ENCODE measurements at regions not wholly inside any gene's neighbourhood (a gene's known extent, or its start where the extent isn't known, plus 50 kb on each side); places are given as distances from the start of the nearest gene placed in this dataset.

DNA sequence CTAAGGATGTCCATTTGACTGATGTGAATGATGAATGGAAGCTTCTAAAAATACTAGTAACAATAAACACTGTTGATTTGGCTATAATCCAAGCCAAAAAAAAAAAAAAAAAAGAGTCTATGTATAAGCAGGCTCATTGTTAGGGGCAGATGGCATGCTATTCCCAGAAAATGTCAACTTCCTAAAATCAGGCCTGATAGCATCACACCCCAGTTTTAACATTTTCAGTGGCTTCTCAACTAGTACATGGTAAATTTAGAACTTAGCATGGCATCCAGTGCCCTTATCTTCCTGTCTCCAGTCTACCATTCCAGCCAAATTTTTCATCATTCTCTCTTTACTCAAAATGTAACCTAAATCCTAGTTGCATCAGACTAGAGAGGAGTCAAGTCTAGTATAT is 288.2 kb upstream of the ZNF385D start:
- no peaks in the 10 kb centered on the region for H3K27me3 ChIP-seq (ENCODE audit: control insufficient read depth in 3 of 3, insufficient read depth in 3 of 3, low read depth in 1 of 3, low read length in 3 of 3)
- no peak overlapping the region for H4K91ac ChIP-seq (ENCODE audit: low read depth, low read length, poor library complexity)
- H2BK5ac ChIP-seq (ENCODE audit: low read length), result no peak overlapping the region
- no peak overlapping the region for H2AFZ ChIP-seq (ENCODE audit: low read length)
- no peak overlapping the region for H3K4me2 ChIP-seq (ENCODE audit: insufficient read depth, low read length, poor library complexity, severe bottlenecking)
- H3K14ac ChIP-seq (ENCODE audit: low read length), result no peak overlapping the region
- H3K4ac ChIP-seq (ENCODE audit: low read length), result no peak overlapping the region
- H2BK12ac ChIP-seq (ENCODE audit: low read length), result no peak overlapping the region
- H3K9me3 ChIP-seq (replicated peaks in 1 of 2; ENCODE audit: control insufficient read depth in 2 of 2, insufficient read depth in 1 of 2, low read depth in 1 of 2, low read length in 2 of 2), result no peaks in the 10 kb centered on the region
- no peak overlapping the region for H3K27ac ChIP-seq (replicated peaks; ENCODE audit: low read length)
- H4K8ac ChIP-seq (ENCODE audit: low read depth, low read length), result no peak overlapping the region
- no peak overlapping the region for H3K9ac ChIP-seq (ENCODE audit: low read depth, low read length, poor library complexity)
- H3K4me3 ChIP-seq (ENCODE audit: low read length in 2 of 2), result no peak overlapping the region
- H3K79me1 ChIP-seq (ENCODE audit: low read depth, low read length), result no peaks in the 10 kb centered on the region
- H2BK120ac ChIP-seq (ENCODE audit: low read depth, low read length), result no peak overlapping the region
- no peaks in the 10 kb centered on the region for H3K4me1 ChIP-seq (ENCODE audit: control insufficient read depth in 2 of 2, insufficient read depth in 1 of 2, low read depth in 1 of 2, low read length in 2 of 2)
- no peak overlapping the region for H3K18ac ChIP-seq (ENCODE audit: low read length)
- no peak overlapping the region for H2AK5ac ChIP-seq (ENCODE audit: low read depth, low read length)
- no peaks in the 10 kb centered on the region for H3K36me3 ChIP-seq (replicated peaks in 1 of 2; ENCODE audit: control insufficient read depth in 2 of 2, insufficient read depth in 2 of 2, low read length in 2 of 2)
- H2BK15ac ChIP-seq (ENCODE audit: low read length), result no peak overlapping the region
- H3K23ac ChIP-seq (ENCODE audit: low read depth, low read length, poor library complexity), result no peak overlapping the region
- no peak for DNase-seq (ENCODE audit: low spot score)

DNA sequence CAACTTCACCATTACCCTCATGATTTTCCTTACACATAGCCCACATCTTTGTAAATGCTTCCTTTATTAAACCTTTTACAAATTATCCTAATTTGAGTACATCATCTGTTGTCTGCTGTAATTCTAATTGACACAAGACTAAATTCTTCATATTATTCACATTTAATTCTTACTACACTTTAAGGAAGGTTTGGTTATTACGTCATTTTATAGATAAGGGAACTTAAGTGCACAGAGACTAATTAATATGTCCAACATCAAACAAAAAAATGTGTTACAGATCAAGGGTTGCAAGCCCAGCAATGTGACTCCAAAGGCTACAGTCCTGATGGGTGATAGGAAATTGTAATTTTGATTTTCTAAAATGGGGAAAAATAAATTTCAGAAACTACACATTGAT is 289.1 kb upstream of the ZNF385D start:
- H3K27ac ChIP-seq (replicated peaks; ENCODE audit: low read length), result no peak overlapping the region
- H3K4ac ChIP-seq (ENCODE audit: low read length), result no peak overlapping the region
- no peaks in the 10 kb centered on the region for H3K9me3 ChIP-seq (replicated peaks in 1 of 2; ENCODE audit: control insufficient read depth in 2 of 2, insufficient read depth in 1 of 2, low read depth in 1 of 2, low read length in 2 of 2)
- no peak overlapping the region for H2BK5ac ChIP-seq (ENCODE audit: low read length)
- no peak overlapping the region for H4K91ac ChIP-seq (ENCODE audit: low read depth, low read length, poor library complexity)
- H3K4me2 ChIP-seq (ENCODE audit: insufficient read depth, low read length, poor library complexity, severe bottlenecking), result no peak overlapping the region
- H3K18ac ChIP-seq (ENCODE audit: low read length), result no peak overlapping the region
- no peaks in the 10 kb centered on the region for H3K4me1 ChIP-seq (ENCODE audit: control insufficient read depth in 2 of 2, insufficient read depth in 1 of 2, low read depth in 1 of 2, low read length in 2 of 2)
- no peak overlapping the region for H2BK120ac ChIP-seq (ENCODE audit: low read depth, low read length)
- H3K14ac ChIP-seq (ENCODE audit: low read length), result no peak overlapping the region
- H2AFZ ChIP-seq (ENCODE audit: low read length), result no peak overlapping the region
- DNase-seq (ENCODE audit: low spot score), result no peak
- H3K9ac ChIP-seq (ENCODE audit: low read depth, low read length, poor library complexity), result no peak overlapping the region
- no peak overlapping the region for H3K23ac ChIP-seq (ENCODE audit: low read depth, low read length, poor library complexity)
- no peaks in the 10 kb centered on the region for H3K27me3 ChIP-seq (ENCODE audit: control insufficient read depth in 3 of 3, insufficient read depth in 3 of 3, low read depth in 1 of 3, low read length in 3 of 3)
- no peaks in the 10 kb centered on the region for H3K36me3 ChIP-seq (replicated peaks in 1 of 2; ENCODE audit: control insufficient read depth in 2 of 2, insufficient read depth in 2 of 2, low read length in 2 of 2)
- H2AK5ac ChIP-seq (ENCODE audit: low read depth, low read length), result no peak overlapping the region
- H4K8ac ChIP-seq (ENCODE audit: low read depth, low read length), result no peak overlapping the region
- no peak overlapping the region for H2BK15ac ChIP-seq (ENCODE audit: low read length)
- no peak overlapping the region for H3K4me3 ChIP-seq (ENCODE audit: low read length in 2 of 2)
- WGBS, 2 donors (ENCODE audit: extremely low coverage in 2 of 2, insufficient read length in 2 of 2, insufficient replicate concordance in 1 of 2), result no CpG with 5 or more reads among the region's 1 CpG
- no peaks in the 10 kb centered on the region for H3K79me1 ChIP-seq (ENCODE audit: low read depth, low read length)
- H2BK12ac ChIP-seq (ENCODE audit: low read length), result no peak overlapping the region

DNA sequence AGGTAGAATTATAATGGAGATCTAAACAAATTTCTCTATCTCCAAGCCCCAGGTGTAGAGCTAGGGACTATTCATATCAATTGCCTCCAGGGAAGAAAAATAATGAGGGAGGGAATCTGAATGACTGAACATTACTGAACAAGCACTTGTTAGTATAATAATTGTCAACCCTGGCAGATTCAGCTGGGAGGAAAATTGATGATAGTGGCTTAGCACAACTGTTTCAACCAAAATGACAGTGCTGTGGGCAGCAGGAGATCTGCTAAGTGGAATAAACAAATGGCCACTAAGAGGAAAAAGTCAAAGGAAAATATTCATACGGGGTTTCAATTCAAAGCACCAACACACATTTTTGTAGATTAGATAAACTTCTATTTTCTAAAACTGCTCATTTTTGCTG is 294.9 kb upstream of the ZNF385D start:
- no peak overlapping the region for H2BK120ac ChIP-seq (ENCODE audit: low read depth, low read length)
- no peak overlapping the region for H2AK5ac ChIP-seq (ENCODE audit: low read depth, low read length)
- no peaks in the 10 kb centered on the region for H3K79me1 ChIP-seq (ENCODE audit: low read depth, low read length)
- H3K27ac ChIP-seq (replicated peaks; ENCODE audit: low read length), result no peak overlapping the region
- no peak overlapping the region for H3K4ac ChIP-seq (ENCODE audit: low read length)
- H3K18ac ChIP-seq (ENCODE audit: low read length), result no peak overlapping the region
- no peaks in the 10 kb centered on the region for H3K27me3 ChIP-seq (ENCODE audit: control insufficient read depth in 3 of 3, insufficient read depth in 3 of 3, low read depth in 1 of 3, low read length in 3 of 3)
- H4K8ac ChIP-seq (ENCODE audit: low read depth, low read length), result no peak overlapping the region
- H3K36me3 ChIP-seq (replicated peaks in 1 of 2; ENCODE audit: control insufficient read depth in 2 of 2, insufficient read depth in 2 of 2, low read length in 2 of 2), result no peaks in the 10 kb centered on the region
- DNase-seq (ENCODE audit: low spot score), result no peak
- H3K4me2 ChIP-seq (ENCODE audit: insufficient read depth, low read length, poor library complexity, severe bottlenecking), result no peak overlapping the region
- no peak overlapping the region for H3K9ac ChIP-seq (ENCODE audit: low read depth, low read length, poor library complexity)
- H3K23ac ChIP-seq (ENCODE audit: low read depth, low read length, poor library complexity), result no peak overlapping the region
- no peak overlapping the region for H2AFZ ChIP-seq (ENCODE audit: low read length)
- H3K14ac ChIP-seq (ENCODE audit: low read length), result no peak overlapping the region
- WGBS, 2 donors (ENCODE audit: extremely low coverage in 2 of 2, insufficient read length in 2 of 2, insufficient replicate concordance in 1 of 2), result no CpG with 5 or more reads among the region's 1 CpG
- H2BK15ac ChIP-seq (ENCODE audit: low read length), result no peak overlapping the region
- no peak overlapping the region for H2BK5ac ChIP-seq (ENCODE audit: low read length)
- H3K4me3 ChIP-seq (ENCODE audit: low read length in 2 of 2), result no peak overlapping the region
- H3K4me1 ChIP-seq (ENCODE audit: control insufficient read depth in 2 of 2, insufficient read depth in 1 of 2, low read depth in 1 of 2, low read length in 2 of 2), result no peaks in the 10 kb centered on the region
- H2BK12ac ChIP-seq (ENCODE audit: low read length), result no peak overlapping the region
- H3K9me3 ChIP-seq (replicated peaks in 1 of 2; ENCODE audit: control insufficient read depth in 2 of 2, insufficient read depth in 1 of 2, low read depth in 1 of 2, low read length in 2 of 2), result no peaks in the 10 kb centered on the region
- H4K91ac ChIP-seq (ENCODE audit: low read depth, low read length, poor library complexity), result no peak overlapping the region

DNA sequence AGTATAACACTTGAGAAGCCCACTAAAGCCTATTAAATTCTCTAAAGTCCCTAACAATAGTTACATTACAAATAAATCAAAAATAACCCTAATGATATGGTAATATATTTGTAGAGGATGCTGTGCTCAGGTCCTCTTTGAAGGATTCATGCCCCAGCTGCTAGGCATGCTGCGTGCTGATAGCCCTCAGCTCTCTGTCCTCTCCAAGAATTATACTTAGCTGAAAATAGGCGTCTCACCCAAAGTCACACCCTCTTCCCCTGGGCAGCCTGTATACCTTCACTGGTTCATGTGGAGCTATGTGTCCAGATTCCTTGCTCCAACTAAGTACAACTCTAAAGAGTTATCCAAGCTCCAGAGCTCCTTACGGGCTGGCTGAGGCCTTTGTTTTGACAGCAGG is 312.5 kb upstream of the ZNF385D start:
- Histone ChIP-seq H4K8ac (ENCODE audit: low read depth, low read length) (no peak overlapping the region), H2BK12ac (ENCODE audit: low read length) (no peak overlapping the region), H2BK120ac (ENCODE audit: low read depth, low read length) (no peak overlapping the region), H2BK15ac (ENCODE audit: low read length) (no peak overlapping the region), H3K18ac (ENCODE audit: low read length) (no peak overlapping the region), H2BK5ac (ENCODE audit: low read length) (no peak overlapping the region), H3K9ac (ENCODE audit: low read depth, low read length, poor library complexity) (no peak overlapping the region), H3K23ac (ENCODE audit: low read depth, low read length, poor library complexity) (no peak overlapping the region), H2AK5ac (ENCODE audit: low read depth, low read length) (no peak overlapping the region), H3K4me3 (ENCODE audit: low read length in 2 of 2) (no peak overlapping the region), H3K14ac (ENCODE audit: low read length) (no peak overlapping the region), H3K27me3 (ENCODE audit: control insufficient read depth in 3 of 3, insufficient read depth in 3 of 3, low read depth in 1 of 3, low read length in 3 of 3) (no peaks in the 10 kb centered on the region), H2AFZ (ENCODE audit: low read length) (no peak overlapping the region), H3K4me1 (ENCODE audit: control insufficient read depth in 2 of 2, insufficient read depth in 1 of 2, low read depth in 1 of 2, low read length in 2 of 2) (peaks cover 0 to 2% of the 10 kb centered on the region in 2 donors), H4K91ac (ENCODE audit: low read depth, low read length, poor library complexity) (no peak overlapping the region), H3K36me3 (replicated peaks in 1 of 2; ENCODE audit: control insufficient read depth in 2 of 2, insufficient read depth in 2 of 2, low read length in 2 of 2) (no peaks in the 10 kb centered on the region), H3K79me1 (ENCODE audit: low read depth, low read length) (no peaks in the 10 kb centered on the region), H3K4me2 (ENCODE audit: insufficient read depth, low read length, poor library complexity, severe bottlenecking) (no peak overlapping the region), H3K9me3 (replicated peaks in 1 of 2; ENCODE audit: control insufficient read depth in 2 of 2, insufficient read depth in 1 of 2, low read depth in 1 of 2, low read length in 2 of 2) (no peaks in the 10 kb centered on the region), H3K4ac (ENCODE audit: low read length) (no peak overlapping the region), H3K27ac (replicated peaks; ENCODE audit: low read length) (no peak overlapping the region)
- DNase-seq (ENCODE audit: low spot score), result no peak
- WGBS, 2 donors (ENCODE audit: extremely low coverage in 2 of 2, insufficient read length in 2 of 2, insufficient replicate concordance in 1 of 2), result no CpG with 5 or more reads among the region's 3 CpGs
